Brain microvascular endothelial cell (primary cell): ENCODE measurements at regions not wholly inside any gene's neighbourhood (a gene's known extent, or its start where the extent isn't known, plus 50 kb on each side); places are given as distances from the start of the nearest gene placed in this dataset.

Experiments used
- DNase-seq: peaks from one replicate; pipeline ENCODE4 v3.0.0-alpha.2; 2020
- H3K27ac ChIP-seq: fragments of 250-450 bp; sonication (Bioruptor Pico); 2 replicates; pipeline ENCODE4 v1.5.1; 2020; ENCODE audit warnings: mild to moderate bottlenecking, moderate library complexity
- H3K27me3 ChIP-seq: fragments of 250-450 bp; sonication (Bioruptor Pico); replicated peaks from 2 replicates; pipeline ENCODE4 v1.5.1; 2020; ENCODE audit warnings: mild to moderate bottlenecking
- H3K36me3 ChIP-seq: fragments of 250-450 bp; sonication (Bioruptor Pico); replicated peaks from 2 replicates; pipeline ENCODE4 v1.5.1; 2020; ENCODE audit warnings: mild to moderate bottlenecking
- H3K4me3 ChIP-seq: 2 replicates; pipeline ENCODE4 v1.5.1; 2011; ENCODE audit warnings: low read depth, mild to moderate bottlenecking, control low read depth, low read length, moderate library complexity
- CTCF ChIP-seq: IDR thresholded peaks from 2 replicates; pipeline ENCODE4 v1.5.1; 2011; ENCODE audit warnings: low read depth, mild to moderate bottlenecking, moderate library complexity, low read length, control low read depth, inconsistent platforms; ENCODE audit errors: missing control alignments
- in situ Hi-C: cut with HindIII; loops from 2 replicates; pipeline ENCODE4 v1.10.0; 2017; ENCODE audit warnings: low sequenced_read_pairs, low pct_ligation_motif_present

- Histone ChIP-seq H3K27ac (no peak overlapping the region), H3K4me3 (no peak overlapping the region), H3K27me3 (no peaks in the 10 kb centered on the region), H3K36me3 (no peaks in the 10 kb centered on the region)
- no peak for DNase-seq
- in situ Hi-C loops: no loop called here
- TF ChIP-seq CTCF: no peak
Measured at GRCh38 chr4:181728305-181728966, 514.8 kb upstream of the TENM3 start.

GRCh38 chr4:181731900-181732299, 511.3 kb upstream of the TENM3 start:
- no peak for TF ChIP-seq CTCF
- no peak overlapping the region for H3K4me3 ChIP-seq
- DNase-seq: no peak
- H3K36me3 ChIP-seq: no peaks in the 10 kb centered on the region
- in situ Hi-C loops: no loop called here
- H3K27ac ChIP-seq: no peak overlapping the region
- H3K27me3 ChIP-seq: no peaks in the 10 kb centered on the region

GRCh38 chr4:181737744-181738143, 505.5 kb upstream of the TENM3 start:
- Histone ChIP-seq H3K27ac (no peak overlapping the region), H3K4me3 (no peak overlapping the region), H3K36me3 (no peaks in the 10 kb centered on the region), H3K27me3 (no peaks in the 10 kb centered on the region)
- in situ Hi-C loops: no loop called here
- TF ChIP-seq CTCF: no peak
- DNase-seq: no peak

- Histone ChIP-seq H3K4me3 (no peak overlapping the region), H3K36me3 (no peaks in the 10 kb centered on the region), H3K27ac (no peak overlapping the region), H3K27me3 (no peaks in the 10 kb centered on the region)
- in situ Hi-C loops: no loop called here
- TF ChIP-seq CTCF: no peak
- no peak for DNase-seq
Measured at GRCh38 chr4:181739031-181739430, 504.2 kb upstream of the TENM3 start.

GRCh38 chr4:181741513-181741912, 501.7 kb upstream of the TENM3 start:
- DNase-seq: no peak
- Histone ChIP-seq H3K27ac (no peak overlapping the region), H3K36me3 (no peaks in the 10 kb centered on the region), H3K27me3 (no peaks in the 10 kb centered on the region), H3K4me3 (no peak overlapping the region)
- in situ Hi-C loops: no loop called here
- no peak for TF ChIP-seq CTCF
